Sigmoid colon (tissue), 4 donors: ENCODE measurements at regions not wholly inside any gene's neighbourhood (a gene's known extent, or its start where the extent isn't known, plus 50 kb on each side); places are given as distances from the start of the nearest gene placed in this dataset.

Experiments
- POLR2A ChIP-seq, 2 donors: fragments of 450-650 bp; IDR thresholded peaks; one replicate each; pipeline ENCODE4 v1.6.1; 2016; ENCODE audit warnings: antibody characterized with exemption in 2 of 2, mild to moderate bottlenecking in 2 of 2, moderate library complexity in 2 of 2
- POLR2AphosphoS5 ChIP-seq, 4 donors: sonication (generic); formaldehyde crosslinking; IDR thresholded peaks; one replicate each; pipeline ENCODE4 v1.6.1; 2017; ENCODE audit warnings: antibody characterized with exemption in 4 of 4
- TF ChIP-seq, protein P1 (sequence below), 4 experiments: fragments of 450-650 bp in 3 of 4; fragments of 200-600 bp in 1 of 4; IDR thresholded peaks; one replicate each; pipeline ENCODE4 v1.5.1; 2016 to 2019; ENCODE audit warnings: antibody characterized with exemption in 4 of 4, mild to moderate bottlenecking in 3 of 4, moderate library complexity in 2 of 4

DNA sequence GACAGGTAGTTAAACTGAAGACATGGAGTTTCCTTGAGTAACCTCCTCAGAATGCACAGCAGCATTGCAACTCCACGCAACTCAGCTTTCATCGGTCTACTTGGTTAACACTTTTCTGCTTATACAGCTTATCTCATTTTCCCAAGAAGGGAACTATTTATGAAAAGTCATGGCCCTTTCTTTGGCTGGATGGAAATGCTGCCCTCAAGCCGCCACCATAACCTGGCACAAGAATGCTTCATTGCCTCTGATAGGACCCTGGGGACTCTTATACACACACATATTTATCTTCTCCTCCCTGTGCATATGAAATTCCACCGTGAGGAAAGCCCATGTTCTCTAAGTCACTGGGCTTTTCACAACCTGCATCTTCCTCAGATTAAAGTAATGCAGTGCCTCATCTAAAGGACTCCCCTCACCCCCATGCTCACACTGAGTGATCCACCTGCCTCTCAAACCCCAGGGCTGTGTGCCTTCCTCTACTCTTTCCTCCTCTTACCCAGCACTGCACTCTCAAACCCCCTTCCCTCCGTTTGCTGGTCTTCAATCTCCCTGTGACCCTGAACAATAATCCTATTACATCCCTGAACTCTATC is 192.0 kb upstream of the HNRNPA3 start:
- TF ChIP-seq, protein P1, sequence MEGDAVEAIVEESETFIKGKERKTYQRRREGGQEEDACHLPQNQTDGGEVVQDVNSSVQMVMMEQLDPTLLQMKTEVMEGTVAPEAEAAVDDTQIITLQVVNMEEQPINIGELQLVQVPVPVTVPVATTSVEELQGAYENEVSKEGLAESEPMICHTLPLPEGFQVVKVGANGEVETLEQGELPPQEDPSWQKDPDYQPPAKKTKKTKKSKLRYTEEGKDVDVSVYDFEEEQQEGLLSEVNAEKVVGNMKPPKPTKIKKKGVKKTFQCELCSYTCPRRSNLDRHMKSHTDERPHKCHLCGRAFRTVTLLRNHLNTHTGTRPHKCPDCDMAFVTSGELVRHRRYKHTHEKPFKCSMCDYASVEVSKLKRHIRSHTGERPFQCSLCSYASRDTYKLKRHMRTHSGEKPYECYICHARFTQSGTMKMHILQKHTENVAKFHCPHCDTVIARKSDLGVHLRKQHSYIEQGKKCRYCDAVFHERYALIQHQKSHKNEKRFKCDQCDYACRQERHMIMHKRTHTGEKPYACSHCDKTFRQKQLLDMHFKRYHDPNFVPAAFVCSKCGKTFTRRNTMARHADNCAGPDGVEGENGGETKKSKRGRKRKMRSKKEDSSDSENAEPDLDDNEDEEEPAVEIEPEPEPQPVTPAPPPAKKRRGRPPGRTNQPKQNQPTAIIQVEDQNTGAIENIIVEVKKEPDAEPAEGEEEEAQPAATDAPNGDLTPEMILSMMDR (IDR thresholded peaks at IDR 0.05): no peak
- TF ChIP-seq POLR2AphosphoS5 (IDR thresholded peaks at IDR 0.05): no peak
- no peak for TF ChIP-seq POLR2A (IDR thresholded peaks at IDR 0.05)
